Prostate gland (tissue), 2 donors: ENCODE measurements at regions not wholly inside any gene's neighbourhood (a gene's known extent, or its start where the extent isn't known, plus 50 kb on each side); places are given as distances from the start of the nearest gene placed in this dataset.

Source experiments
- CTCF ChIP-seq, 4 experiments: fragments of 200-600 bp in 2 of 4; fragments of 450-650 bp in 2 of 4; sonication (generic) in 2 of 4; IDR thresholded peaks; 1 replicate in 3 of 4; 2 replicates in 1 of 4; pipeline ENCODE4 v1.5.1; 2016 to 2019; ENCODE audit warnings: antibody characterized with exemption in 4 of 4, mild to moderate bottlenecking in 2 of 4, moderate library complexity in 2 of 4
- POLR2AphosphoS5 ChIP-seq: sonication (generic); formaldehyde crosslinking; IDR thresholded peaks from one replicate; pipeline ENCODE4 v1.6.1; 2017; ENCODE audit warnings: antibody characterized with exemption

GRCh38 chr18:38460657-38461056, 895.1 kb upstream of the CELF4 start:
- TF ChIP-seq CTCF (IDR thresholded peaks at IDR 0.05) (no peak), POLR2AphosphoS5 (no peak)
